ENCODE measurements at regions not wholly inside any gene's neighbourhood (a gene's known extent, or its start where the extent isn't known, plus 50 kb on each side); places are given as distances from the start of the nearest gene placed in this dataset.

- no peak for DNase-seq
Measured at GRCh38 chr4:140316799-140317198, 56.6 kb upstream of the SCOC start.

DNA sequence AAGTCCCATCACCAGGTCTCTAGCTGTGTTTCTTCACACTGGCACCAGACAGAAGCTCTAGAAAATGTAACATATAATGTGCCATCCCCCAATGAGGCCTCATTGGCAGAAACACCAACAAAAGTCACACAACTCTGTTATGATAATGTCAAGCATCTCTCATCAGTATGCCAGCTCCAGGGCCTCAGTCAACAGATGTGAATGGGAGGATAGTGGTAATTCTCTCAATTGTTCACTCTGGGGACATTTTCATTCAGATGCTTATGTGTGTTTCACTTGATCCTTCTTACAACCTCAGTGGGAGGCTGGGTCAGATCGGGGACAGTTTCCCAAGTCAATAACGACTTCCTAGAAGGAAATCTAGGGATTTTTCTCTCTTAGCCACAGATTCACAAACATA is 57.5 kb upstream of the SCOC start:
- DNase-seq, result no peak

GRCh38 chr4:140315438-140315837 is 58.0 kb upstream of the SCOC start:
- no peak for DNase-seq

GRCh38 chr4:140315019-140315418 is 58.4 kb upstream of the SCOC start:
- DNase-seq, result no peak

DNA sequence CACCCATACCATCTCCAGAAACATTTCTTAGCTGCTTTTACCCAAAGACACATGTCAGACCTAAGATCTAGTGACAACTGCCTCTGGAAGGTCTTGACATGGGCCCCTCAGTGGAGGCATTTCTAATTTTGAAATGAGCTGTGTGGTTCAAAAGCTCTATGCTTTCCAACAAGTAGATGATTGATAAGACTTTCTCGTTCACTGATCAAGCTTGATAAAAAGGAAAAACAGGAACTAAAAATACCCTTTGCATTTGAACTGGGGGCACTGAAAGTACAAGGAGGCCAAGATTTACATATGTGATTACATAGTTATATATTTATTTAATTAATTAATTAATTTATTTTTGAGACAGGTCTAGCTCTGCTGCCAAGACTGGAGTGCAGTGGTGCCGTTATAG is 61.3 kb upstream of the SCOC start:
- no peak for DNase-seq

- no peak for DNase-seq
Measured at GRCh38 chr4:140311257-140311835, 62.1 kb upstream of the SCOC start.

DNA sequence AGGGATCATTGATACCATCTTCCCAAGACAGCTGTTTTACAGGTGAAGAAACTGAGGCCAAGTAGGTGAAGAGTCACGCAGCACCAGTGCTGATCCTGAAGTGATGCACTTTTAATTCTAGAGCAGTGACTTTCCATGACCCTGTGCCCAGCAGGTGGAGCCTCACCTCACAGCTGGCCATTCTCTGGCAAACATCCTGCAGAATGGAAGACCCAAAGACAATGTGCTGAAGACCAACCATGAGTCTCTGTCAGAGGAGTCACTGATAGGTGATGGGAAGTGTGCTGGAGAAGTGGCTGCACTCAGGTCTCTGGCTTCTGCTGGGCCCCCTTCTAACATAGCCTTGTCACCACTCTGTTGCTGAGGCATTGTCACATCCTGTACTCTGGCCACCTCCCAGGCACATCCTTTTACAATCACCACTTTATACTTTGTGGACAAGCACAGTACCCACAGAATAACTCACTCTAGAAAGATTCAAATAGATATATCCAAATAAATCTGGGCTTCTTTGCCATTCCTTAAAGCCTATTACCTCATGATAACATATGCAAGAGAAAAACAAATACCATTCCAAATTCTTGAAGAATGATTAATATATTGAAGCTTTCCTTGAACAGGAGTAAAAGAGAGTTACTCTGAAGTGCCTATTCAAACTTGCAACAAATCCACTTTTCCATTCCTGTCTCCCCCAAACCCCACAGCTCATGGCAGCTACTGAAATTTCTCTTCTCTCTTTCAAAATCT is 64.1 kb upstream of the SCOC start:
- peak; percentile 7 for DNase-seq

DNA sequence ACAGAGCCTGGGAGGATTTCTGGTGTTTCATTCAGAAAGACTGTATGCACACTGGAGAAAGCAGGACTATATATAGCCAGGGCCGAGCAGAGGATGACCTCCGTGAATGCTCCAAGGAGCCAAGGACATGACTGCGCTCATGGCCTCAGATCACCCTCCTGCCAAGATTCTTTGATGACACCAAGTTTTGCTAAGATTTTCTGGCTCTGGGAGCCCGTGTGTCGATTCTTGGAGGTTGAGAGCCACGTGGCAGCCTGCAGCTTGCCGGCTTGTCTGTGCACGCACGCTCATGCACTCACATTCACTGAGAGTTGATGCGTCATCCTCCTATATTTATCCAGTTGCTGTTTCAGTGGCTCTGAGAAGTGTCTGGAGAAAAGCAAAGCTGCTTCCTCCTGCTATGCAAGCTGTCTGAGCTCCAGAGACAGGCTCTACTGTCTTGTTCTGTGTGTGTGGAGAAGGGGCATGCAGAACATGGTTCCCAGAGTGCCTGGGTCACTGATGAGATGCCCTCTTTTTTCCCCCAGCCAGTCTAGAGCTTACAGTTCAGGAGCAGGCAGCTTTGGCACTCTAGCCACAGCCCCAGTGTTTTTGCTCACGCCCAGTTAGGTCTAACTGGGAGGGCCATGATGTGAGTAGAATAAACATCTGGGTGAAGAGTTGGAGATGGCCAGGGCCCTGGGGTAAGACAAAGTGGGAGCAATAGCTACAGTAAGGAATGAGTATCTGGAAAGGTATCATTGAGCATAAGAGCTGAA is 64.9 kb upstream of the SCOC start:
- peak; percentile 65 for DNase-seq

GRCh38 chr4:140305053-140305452 is 68.4 kb upstream of the SCOC start:
- no peak for DNase-seq

DNA sequence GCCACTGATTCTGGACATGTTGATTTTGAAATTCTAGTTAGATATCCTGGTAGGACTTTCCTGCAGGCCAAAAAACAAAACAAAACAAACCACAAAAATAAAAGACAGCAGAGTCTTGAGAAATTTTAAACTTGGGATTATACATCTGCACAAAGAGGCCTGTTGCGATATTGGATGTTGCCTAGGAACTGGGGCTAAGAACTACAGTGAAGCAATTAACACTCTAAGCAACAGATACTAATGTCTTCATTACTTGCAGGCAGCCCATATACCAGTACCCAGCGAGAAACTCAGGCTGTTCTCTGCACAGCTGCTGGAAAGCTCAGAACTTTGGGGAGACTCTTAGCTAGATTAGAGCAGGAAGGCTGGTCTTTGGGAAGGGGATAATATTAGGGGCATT is 69.1 kb upstream of the SCOC start:
- DNase-seq, result no peak

- DNase-seq, result no peak
Measured at GRCh38 chr4:140302151-140302859, 71.1 kb upstream of the SCOC start.

DNA sequence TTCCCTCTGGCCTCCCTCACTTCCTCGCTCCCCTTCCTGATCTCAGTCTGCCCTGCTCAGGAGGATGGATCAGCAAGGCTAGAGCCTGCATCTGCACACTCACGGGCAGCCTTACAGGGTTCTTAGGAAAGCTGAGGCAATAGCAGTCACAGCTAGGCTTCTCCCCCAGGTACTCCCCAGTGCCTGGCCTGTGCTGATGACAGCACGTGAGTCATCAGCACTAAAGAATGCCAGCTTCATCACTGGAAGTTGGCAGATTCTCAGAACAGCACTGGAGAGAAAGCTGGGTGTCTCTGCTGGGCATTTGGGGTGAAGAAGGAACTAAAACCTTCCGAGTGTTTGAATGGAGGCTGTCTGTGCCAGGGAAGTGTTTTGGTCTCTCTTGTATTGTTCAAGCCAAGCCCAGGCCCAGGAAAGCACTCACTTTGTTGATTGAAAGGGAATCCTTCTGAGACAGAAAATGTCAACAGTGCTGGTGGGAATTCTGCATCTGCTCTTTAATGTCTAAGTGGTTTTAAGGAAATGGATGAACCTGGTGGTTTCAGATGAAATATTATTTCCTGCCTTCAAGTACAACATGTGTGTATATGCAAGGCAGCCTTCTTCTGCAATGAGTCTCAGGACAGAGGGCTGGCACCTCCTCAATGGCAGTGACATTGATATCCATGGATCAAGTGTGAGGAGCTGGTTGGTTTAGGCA is 73.0 kb upstream of the SCOC start:
- DNase-seq, result no peak

GRCh38 chr4:140298001-140298400 is 75.4 kb upstream of the SCOC start:
- no peak for DNase-seq

DNA sequence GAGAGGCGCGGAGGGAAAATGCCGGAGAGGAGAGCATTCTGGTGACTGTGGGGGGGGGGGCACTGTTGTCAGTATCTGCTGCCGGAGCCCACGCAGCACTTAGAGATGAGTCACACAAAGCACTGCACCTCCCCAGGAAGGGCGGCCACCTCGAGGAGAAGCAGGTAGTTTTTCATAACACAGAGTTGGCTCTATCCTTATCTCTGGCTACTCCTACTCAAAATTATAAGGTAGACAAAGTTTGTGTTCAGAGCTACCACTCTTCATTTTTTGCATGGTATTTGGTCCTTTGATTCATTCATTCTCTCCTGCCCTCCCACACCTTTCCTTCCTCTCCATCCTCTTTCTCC is 76.2 kb upstream of the SCOC start:
- no peak for DNase-seq

- DNase-seq, result peak; percentile 48
Measured at GRCh38 chr4:140296335-140297220, 76.9 kb upstream of the SCOC start.

DNA sequence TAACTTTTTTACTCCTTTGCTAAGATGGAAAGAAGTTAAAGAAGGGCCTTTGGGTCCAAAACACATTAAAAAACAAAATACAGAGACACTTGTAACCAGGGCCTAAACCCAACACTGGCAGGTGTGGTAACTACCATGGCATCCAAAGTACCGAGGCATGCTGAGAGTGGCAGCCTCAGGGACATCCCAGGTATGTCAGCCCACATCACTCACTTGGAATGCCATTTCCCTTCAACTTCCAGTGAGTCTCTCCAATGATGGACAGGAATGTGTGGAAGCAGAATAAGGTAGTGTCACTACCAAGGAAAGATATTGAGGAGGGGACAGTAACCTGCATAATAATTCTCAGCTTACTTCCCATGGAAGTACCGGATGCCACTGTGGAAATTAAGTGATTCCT is 79.5 kb upstream of the SCOC start:
- no peak for DNase-seq

DNA sequence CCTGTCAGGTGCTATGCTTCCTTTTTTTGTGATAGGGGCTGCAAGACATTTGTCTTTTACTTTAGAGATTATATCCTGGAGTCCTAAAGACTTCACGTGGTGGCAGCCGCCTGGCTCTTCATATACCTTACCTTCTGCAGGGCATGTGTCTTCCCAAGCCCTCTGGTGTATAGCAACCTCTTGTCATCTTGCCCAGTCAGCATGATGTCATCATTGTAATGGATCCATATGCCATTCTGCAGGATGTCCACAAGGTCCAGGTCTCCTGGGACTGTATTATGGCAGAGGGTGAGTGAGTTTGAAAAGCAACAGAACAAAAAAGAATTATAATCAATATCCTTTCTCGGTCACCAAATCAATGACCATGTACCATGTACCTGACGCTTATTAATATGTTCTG is 82.2 kb upstream of the SCOC start:
- no peak for DNase-seq

DNA sequence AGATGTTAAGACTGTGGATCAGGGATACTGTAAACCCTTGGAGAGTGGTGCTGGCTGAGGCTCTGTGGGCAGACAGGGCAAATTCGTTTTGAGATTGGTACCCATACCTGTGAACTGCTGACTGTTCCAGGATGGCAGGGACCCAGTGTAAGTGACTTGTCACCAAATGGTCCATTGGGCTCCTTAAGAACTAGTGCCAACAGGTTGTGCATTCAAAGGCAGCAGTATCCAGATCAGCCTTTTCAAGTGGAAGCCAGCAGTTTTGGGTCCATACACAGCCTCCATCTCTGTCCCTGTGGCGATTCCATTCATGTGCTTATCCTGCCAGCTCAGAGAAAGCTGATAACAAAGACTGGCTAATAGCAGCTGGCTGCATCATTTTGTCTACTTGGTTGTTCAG is 84.0 kb upstream of the SCOC start:
- DNase-seq, result no peak

GRCh38 chr4:140286456-140286855 is 87.0 kb upstream of the SCOC start:
- no peak for DNase-seq

DNA sequence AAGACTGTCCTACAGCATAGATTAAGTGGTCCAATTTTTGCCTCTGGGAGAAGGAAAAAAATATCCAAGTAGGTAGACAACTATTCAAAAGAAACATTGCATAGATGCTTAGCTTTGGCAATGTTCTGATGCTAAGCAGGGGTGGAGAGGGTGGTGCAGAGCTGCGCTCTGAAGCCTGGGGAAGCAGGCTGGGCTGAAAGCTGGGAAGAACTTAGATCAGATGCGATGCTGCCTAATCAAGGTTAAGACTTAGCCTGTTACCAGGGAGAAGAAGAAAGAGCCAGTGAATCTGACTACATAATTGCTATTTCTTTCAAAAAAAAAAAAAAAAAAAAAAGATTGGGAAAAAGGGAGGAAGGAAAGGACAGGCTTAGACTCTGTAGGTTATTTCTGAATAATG is 89.0 kb upstream of the SCOC start:
- no peak for DNase-seq

DNA sequence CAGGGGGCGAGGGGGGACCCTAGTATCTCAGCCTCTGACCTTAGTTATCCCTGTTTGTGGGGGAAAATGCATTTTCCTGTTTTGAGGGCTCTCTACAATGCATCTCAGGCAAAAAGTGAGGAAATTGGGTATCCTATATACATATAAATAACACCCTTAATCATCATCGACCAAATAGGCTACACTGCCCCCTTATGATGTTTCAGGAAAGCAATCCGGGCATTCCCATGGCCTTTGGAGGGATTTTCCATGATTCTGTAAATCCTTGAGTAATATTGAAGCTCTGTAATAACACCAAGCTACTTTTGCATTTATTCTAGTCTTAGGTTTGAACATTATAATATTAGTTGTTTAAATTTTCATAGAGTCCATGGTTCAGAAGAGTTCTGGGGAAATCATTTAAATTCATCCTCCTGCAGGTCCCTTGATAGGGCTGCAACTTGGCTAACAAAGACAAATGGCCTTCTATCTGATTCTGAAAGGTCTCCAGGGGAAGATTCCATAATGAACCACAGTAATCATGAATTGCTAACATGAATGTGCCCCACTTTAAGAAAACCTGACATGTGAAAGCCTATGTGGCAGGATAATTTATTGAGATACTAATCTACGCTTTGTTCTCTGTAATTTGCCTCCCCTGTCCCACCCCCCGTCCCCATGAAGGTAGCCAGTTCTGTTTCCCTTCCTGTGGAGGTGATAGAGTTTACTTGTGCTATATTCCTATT is 91.5 kb upstream of the SCOC start:
- no peak for DNase-seq
